GM19238 (cell line): ENCODE measurements at regions not wholly inside any gene's neighbourhood (a gene's known extent, or its start where the extent isn't known, plus 50 kb on each side); places are given as distances from the start of the nearest gene placed in this dataset.

Source experiments
- DNase-seq: peaks from one replicate; pipeline ENCODE4 v3.0.0; 2011; ENCODE audit warnings: low spot score; ENCODE audit not compliant: insufficient read length

- DNase-seq: no peak
These were observed 122.2 kb downstream of the ZNF518B start for GRCh38 chr4:10335050-10335449.

DNA sequence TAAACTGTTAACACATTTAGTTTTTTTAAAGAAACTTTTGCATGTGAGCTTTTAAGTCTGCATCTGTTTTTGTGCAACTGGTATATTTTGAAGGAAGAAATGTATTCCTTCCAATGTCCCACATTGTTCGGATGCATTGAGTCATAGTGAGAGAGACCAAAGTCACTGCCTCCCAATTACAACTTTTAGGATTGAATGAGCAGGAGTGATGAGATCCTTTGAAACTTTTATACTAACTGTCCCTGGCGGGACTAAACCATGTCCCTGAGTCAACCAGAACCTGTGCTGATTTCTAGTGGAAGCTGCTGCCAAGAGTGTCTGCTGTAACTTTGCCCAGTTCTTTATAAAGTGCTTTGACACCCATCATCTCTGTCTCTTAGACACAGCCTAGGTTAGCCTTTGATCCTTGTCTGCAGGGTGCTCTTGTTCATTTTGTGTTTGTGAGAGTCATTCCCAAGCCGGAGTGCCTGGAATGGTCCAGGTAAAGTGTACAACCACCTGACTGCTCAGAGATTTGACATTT lies 122.7 kb downstream of the ZNF518B start:
- no peak for DNase-seq

GRCh38 chr4:10333942-10334341 lies 123.3 kb downstream of the ZNF518B start:
- no peak for DNase-seq

DNA sequence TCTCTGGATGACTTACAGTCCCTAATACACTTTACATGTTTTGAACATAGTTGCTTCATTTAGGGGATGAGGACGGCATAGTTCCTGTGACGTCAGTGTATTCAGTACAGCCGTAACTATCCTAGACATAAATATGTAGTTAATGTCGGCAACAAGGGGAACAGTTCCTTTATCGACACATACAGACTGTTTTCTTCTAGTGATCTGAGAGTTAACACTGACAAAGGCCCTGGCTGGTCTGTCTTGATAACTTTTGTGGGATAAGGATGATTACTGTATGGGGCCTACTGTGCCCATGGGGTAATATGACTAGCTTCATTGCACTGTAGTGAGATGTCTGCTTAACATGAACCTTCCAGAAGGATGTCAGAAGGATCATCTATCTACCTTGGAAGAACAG lies 131.2 kb downstream of the ZNF518B start:
- no peak for DNase-seq

GRCh38 chr4:10321931-10322330 lies 135.3 kb downstream of the ZNF518B start:
- DNase-seq: no peak

GRCh38 chr4:10320130-10320529 lies 137.1 kb downstream of the ZNF518B start:
- DNase-seq: no peak

DNA sequence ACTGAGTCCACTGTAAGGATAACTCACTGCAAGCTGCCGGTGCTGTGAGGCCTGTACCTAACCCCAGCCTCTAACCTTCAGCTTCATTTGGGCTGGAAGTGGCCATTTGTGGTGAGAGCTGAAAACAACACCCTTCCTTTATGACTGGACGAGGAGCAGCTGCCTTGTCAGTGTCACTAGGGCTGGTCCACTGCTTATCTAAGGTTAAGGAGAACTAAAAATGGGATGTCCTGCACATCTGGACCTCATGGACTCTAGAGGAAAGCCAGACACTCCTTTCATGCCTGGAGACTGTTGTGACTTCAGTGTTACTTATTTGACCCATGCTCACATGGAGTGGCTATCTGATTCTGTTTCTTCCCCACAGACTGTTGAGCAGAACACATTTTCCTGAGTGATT lies 139.9 kb downstream of the ZNF518B start:
- DNase-seq: no peak

DNA sequence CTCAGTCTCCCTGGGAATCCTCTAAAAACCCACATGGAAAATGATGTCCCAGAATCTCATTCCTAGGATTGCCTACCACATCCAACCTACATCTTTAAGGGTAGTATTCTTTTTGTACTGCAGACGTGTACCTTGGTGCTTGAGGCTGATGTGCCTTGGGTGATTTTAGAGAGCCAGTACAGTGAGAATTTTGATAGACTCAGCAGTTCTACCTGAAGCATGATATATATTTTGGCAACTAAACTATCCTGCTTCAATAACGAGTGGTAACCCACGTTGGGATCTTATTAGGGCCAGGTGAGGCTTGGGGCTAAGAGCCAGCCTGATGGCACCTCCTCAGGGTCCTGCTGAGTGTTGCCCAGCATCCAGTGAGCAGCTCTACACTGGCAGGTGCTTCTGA lies 140.4 kb downstream of the ZNF518B start:
- no peak for DNase-seq

DNA sequence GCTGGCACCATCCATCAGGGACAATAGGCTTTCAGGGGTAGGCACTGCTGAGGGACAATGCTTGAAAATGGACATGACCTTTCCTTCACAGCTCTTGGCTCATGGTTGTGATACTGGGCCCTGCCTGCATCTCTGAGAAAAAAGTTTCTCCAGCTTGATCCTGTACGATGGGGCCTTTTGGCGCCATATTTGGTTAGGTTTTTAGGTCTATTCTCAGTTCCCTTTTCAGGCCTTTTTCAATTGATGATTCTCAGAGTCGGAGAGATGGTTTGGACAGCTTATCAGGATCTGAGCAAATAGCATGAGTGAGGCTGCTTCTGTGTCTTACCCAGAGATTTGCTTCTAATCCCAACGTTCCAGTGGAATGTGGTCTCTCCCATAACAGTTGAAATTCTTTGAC lies 141.6 kb downstream of the ZNF518B start:
- no peak for DNase-seq

- no peak for DNase-seq
These were observed 144.7 kb downstream of the ZNF518B start for GRCh38 chr4:10312568-10312967.

- DNase-seq: no peak
These were observed 145.3 kb downstream of the ZNF518B start for GRCh38 chr4:10311939-10312338.

GRCh38 chr4:10305816-10306215 lies 151.4 kb downstream of the ZNF518B start:
- no peak for DNase-seq

GRCh38 chr4:10303291-10303690 lies 153.9 kb downstream of the ZNF518B start:
- no peak for DNase-seq

DNA sequence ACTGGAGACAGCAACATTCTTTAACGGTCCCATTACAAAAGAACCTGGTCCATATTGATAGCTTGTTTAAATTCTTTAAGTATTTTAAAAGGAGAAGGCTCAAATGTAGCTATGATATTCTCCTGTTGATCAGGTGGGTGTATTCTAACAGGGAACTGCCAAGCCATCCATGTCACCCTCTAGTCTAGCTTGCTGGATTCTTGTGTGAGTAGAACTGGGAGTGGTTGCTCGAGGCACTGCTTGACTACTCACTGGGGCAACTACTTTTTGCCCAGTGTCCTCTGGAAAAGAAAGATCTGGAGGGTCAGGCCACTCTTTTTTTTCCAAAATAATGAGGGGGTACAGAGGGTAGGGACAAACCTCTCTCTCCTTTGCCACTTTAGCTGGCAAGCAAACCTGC lies 155.1 kb downstream of the ZNF518B start:
- DNase-seq: no peak

DNA sequence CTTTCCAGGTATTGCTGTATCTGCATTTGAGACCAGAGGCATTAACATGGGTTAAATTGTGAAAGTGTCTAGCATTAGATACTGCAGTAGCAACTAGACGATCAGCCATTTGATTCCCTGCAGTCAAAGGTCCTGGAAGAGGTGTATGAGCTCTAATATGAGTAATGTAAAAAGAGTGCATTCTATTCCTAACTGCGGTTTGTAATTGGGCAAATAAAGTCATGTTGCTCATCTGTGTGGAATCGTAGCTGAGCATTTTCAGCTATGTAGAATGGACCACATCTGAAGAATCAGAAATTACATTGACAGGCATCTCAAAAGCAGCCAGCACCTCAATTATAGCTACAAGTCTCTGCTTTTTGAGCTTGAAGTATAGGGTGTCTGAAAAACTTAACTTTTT lies 157.6 kb downstream of the ZNF518B start:
- no peak for DNase-seq

GRCh38 chr4:10298681-10299080 lies 158.5 kb downstream of the ZNF518B start:
- no peak for DNase-seq

DNA sequence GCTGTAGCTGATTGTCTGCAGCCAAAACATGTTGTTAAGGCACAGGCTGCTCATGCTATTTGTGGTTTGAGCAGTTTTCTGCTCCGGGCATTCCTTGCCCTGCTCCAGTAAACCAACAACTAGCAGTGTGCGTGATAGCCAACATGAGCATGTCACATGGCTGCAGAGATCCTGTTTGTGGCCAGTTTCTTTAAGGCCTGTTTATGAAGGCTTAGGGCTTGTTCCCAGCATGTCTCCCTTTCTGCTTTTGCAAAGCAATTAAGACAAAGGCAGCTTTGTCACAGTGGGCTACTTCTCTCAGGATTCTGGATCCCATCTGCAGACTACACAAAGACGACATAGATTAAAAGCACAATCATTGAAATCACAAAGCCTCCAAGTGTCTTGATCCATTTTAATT lies 160.5 kb downstream of the ZNF518B start:
- DNase-seq: no peak

GRCh38 chr4:10295301-10295700 lies 161.9 kb downstream of the ZNF518B start:
- DNase-seq: no peak

DNA sequence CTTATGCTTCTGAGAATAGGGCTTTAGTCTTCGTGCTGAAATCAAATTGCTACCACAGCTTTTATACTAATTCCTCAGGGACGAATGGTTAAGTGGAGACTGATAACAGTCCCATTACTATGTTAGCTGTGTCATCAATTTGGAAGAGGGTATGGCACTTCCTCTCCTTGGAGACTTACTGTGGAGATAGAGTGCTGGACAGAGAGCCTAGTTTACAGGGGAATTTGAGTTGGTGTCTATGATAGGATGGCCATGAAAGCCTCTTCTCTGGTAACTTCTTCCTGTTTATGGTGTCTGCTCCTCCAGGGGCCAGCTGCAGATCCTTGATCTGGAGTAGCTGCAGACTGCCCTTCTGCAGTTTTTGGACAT lies 167.7 kb downstream of the ZNF518B start:
- DNase-seq: no peak

GRCh38 chr4:10288830-10289537 lies 168.2 kb downstream of the ZNF518B start:
- no peak for DNase-seq

DNA sequence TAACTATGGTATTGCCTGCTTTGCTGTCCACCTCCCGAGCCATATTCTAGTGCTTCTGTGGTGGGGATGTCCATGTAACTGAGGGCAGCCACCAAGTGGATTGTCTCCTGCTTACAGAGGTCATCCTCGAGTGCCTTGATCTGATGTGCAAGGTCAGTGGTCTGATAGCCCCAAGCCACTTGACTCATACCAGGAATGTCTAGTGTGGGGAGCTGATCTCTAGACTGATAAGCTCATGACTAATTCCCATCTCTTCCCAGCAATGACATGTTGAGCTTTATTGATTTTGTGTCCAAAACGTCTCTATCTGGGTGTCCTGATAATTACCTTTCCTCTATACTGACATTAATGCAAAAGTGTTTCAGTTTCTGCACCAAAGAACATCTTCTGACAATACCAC lies 168.4 kb upstream of the WDR1 start:
- DNase-seq: no peak

DNA sequence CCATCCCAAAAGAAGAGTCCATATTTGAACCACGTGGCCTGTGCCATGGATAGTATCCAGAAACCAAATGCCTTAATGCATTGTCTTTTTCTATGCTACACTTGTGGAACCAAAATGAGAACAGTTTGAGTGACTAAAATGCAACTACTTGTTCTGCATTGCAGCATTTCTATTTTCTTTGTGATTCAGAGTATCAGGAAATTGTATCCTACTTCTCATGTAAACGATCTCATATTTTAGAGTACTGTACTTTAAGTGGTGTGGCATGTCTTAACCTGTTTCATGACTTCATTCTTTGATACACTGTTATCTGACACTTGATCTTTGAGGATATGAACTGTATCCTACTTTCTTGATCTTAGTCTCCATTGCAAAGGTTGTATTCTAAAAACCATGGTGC lies 167.2 kb upstream of the WDR1 start:
- no peak for DNase-seq

DNA sequence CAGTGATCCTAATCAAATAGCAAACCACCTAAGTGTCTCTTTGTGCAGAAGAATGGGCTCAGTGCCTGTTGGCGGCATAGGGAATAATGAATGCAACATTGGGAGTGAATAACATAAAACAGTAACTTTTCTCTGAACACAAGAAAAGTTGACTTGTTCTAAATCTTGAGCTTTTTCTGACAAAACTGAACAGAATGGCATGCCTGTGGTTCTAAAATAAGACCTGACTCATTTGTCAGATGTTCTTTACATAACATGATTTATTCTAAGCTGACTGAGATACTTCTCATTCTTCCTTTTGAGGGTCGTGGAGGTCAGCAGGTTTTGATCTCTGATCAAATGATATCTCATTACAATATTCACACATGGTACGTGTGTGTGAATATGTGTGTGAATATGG lies 165.4 kb upstream of the WDR1 start:
- no peak for DNase-seq

- DNase-seq: no peak
These were observed 162.7 kb upstream of the WDR1 start for GRCh38 chr4:10279261-10279660.
